ENCODE measurements at regions not wholly inside any gene's neighbourhood (a gene's known extent, or its start where the extent isn't known, plus 50 kb on each side); places are given as distances from the start of the nearest gene placed in this dataset.

DNA sequence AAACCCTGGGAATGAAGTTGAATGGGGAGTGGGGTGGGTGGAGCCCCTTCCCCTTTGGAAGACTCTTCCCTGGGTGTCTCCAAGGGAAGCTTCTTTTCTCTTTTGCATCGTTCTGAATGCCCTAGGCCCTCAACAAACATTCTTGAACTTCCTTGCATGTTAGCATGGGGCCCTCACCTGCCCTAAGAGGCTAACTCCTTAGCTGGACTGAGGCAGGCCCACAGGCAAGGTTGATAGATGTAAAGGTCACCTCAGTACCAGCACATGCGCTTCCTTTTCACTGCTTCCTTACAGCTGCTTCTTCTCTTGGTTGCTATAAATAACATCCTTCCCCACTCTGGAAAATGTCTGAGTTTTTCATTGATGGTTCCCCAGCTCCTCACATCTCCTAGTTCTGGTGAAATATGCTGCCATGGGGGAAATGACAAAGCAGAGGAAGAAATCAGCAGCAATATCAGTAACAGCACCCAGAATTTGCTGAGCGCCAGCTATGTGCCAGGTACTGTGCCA is 160.6 kb upstream of the FRMD6 start:
- TF ChIP-seq, protein P1, sequence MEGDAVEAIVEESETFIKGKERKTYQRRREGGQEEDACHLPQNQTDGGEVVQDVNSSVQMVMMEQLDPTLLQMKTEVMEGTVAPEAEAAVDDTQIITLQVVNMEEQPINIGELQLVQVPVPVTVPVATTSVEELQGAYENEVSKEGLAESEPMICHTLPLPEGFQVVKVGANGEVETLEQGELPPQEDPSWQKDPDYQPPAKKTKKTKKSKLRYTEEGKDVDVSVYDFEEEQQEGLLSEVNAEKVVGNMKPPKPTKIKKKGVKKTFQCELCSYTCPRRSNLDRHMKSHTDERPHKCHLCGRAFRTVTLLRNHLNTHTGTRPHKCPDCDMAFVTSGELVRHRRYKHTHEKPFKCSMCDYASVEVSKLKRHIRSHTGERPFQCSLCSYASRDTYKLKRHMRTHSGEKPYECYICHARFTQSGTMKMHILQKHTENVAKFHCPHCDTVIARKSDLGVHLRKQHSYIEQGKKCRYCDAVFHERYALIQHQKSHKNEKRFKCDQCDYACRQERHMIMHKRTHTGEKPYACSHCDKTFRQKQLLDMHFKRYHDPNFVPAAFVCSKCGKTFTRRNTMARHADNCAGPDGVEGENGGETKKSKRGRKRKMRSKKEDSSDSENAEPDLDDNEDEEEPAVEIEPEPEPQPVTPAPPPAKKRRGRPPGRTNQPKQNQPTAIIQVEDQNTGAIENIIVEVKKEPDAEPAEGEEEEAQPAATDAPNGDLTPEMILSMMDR (IDR thresholded peaks at IDR 0.05; ENCODE audit: extremely low read depth in 1 of 2, insufficient read depth in 1 of 2, low read depth in 1 of 2, low read length in 2 of 2) = no peak
- TF ChIP-seq POLR2AphosphoS5 (IDR thresholded peaks at IDR 0.05; ENCODE audit: insufficient read depth, low read depth, low read length) (no peak), FOS (IDR thresholded peaks at IDR 0.05; ENCODE audit: borderline replicate concordance, insufficient read depth, low read length) (no peak), EZH2 (IDR thresholded peaks at IDR 0.05; ENCODE audit: borderline replicate concordance, low read depth, low read length, severe bottlenecking) (no peak), POLR2A (IDR thresholded peaks at IDR 0.05; ENCODE audit: low read depth, low read length) (no peak), MYC (IDR thresholded peaks at IDR 0.05; ENCODE audit: low read depth, low read length) (no peak), MAX (IDR thresholded peaks at IDR 0.05; ENCODE audit: insufficient read depth, insufficient read length) (no peak)

Measured in endothelial cell of umbilical vein (primary cell).